ENCODE measurements at regions not wholly inside any gene's neighbourhood (a gene's known extent, or its start where the extent isn't known, plus 50 kb on each side); places are given as distances from the start of the nearest gene placed in this dataset.

DNA sequence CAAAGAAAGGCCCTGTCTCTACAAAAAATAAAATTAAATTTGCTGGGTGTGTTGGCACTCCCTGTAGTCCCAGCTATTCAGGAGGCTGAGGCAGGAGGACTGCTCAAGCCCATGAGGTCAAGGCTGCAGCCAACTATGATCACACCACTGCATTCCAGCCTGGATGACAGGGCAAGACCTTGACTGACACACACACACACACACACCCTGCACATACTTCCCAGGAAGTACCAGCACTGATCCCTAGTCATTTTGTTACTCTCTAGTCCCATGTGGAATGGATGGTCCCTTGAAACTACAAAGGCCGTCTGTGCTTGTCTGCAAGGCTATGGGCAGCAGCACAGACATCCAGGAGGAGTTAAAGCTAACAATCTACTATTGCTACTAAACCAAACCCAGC lies 59.7 kb upstream of the CYP2D6 start:
- TF ChIP-seq, protein P1, sequence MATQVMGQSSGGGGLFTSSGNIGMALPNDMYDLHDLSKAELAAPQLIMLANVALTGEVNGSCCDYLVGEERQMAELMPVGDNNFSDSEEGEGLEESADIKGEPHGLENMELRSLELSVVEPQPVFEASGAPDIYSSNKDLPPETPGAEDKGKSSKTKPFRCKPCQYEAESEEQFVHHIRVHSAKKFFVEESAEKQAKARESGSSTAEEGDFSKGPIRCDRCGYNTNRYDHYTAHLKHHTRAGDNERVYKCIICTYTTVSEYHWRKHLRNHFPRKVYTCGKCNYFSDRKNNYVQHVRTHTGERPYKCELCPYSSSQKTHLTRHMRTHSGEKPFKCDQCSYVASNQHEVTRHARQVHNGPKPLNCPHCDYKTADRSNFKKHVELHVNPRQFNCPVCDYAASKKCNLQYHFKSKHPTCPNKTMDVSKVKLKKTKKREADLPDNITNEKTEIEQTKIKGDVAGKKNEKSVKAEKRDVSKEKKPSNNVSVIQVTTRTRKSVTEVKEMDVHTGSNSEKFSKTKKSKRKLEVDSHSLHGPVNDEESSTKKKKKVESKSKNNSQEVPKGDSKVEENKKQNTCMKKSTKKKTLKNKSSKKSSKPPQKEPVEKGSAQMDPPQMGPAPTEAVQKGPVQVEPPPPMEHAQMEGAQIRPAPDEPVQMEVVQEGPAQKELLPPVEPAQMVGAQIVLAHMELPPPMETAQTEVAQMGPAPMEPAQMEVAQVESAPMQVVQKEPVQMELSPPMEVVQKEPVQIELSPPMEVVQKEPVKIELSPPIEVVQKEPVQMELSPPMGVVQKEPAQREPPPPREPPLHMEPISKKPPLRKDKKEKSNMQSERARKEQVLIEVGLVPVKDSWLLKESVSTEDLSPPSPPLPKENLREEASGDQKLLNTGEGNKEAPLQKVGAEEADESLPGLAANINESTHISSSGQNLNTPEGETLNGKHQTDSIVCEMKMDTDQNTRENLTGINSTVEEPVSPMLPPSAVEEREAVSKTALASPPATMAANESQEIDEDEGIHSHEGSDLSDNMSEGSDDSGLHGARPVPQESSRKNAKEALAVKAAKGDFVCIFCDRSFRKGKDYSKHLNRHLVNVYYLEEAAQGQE (IDR thresholded peaks at IDR 0.05; ENCODE audit: low read depth), result no peak
- TF ChIP-seq EP300 (IDR thresholded peaks at IDR 0.05; ENCODE audit: borderline replicate concordance) (no peak), CEBPB (IDR thresholded peaks at IDR 0.05) (no peak), NFIC (IDR thresholded peaks at IDR 0.05) (no peak), YY1 (IDR thresholded peaks at IDR 0.05; ENCODE audit: low read depth) (no peak), TAF1 (IDR thresholded peaks at IDR 0.05; ENCODE audit: low read depth) (no peak), RAD21 (IDR thresholded peaks at IDR 0.05; ENCODE audit: low read depth) (no peak)
- TF ChIP-seq, protein P2, sequence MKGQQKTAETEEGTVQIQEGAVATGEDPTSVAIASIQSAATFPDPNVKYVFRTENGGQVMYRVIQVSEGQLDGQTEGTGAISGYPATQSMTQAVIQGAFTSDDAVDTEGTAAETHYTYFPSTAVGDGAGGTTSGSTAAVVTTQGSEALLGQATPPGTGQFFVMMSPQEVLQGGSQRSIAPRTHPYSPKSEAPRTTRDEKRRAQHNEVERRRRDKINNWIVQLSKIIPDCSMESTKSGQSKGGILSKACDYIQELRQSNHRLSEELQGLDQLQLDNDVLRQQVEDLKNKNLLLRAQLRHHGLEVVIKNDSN (IDR thresholded peaks at IDR 0.05), result no peak
- TF ChIP-seq, protein P3, sequence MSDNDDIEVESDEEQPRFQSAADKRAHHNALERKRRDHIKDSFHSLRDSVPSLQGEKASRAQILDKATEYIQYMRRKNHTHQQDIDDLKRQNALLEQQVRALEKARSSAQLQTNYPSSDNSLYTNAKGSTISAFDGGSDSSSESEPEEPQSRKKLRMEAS (IDR thresholded peaks at IDR 0.05), result no peak

Data from Ishikawa (cell line).